H9 (cell line): ENCODE measurements at regions not wholly inside any gene's neighbourhood (a gene's known extent, or its start where the extent isn't known, plus 50 kb on each side); places are given as distances from the start of the nearest gene placed in this dataset.

ENCODE experiments used
- DNase-seq: peaks from one replicate; pipeline ENCODE4 v3.0.0-alpha.2; 2017
- H2AFZ ChIP-seq: one replicate; pipeline ENCODE4 v1.6.1; 2013; ENCODE audit warnings: mild to moderate bottlenecking, low read length, control low read depth, moderate library complexity
- H2AK5ac ChIP-seq: 2 replicates; pipeline ENCODE4 v1.6.1; 2013; ENCODE audit warnings: low read length, control low read depth, mixed read lengths; ENCODE audit not compliant: insufficient read length
- H2BK120ac ChIP-seq: one replicate; pipeline ENCODE4 v1.6.1; 2013; ENCODE audit warnings: low read depth, mild to moderate bottlenecking, low read length, control low read depth, inconsistent platforms; ENCODE audit not compliant: poor library complexity, severe bottlenecking
- H2BK12ac ChIP-seq: 2 replicates; pipeline ENCODE4 v1.6.1; 2013; ENCODE audit warnings: low read length, control low read depth, mixed read lengths, low read depth; ENCODE audit not compliant: insufficient read length
- H2BK15ac ChIP-seq: 2 replicates; pipeline ENCODE4 v1.6.1; 2013; ENCODE audit warnings: low read depth, low read length, control low read depth
- H2BK20ac ChIP-seq: one replicate; pipeline ENCODE4 v1.6.1; 2013; ENCODE audit warnings: low read depth, mild to moderate bottlenecking, low read length, control low read depth, inconsistent platforms; ENCODE audit not compliant: poor library complexity, severe bottlenecking
- H2BK5ac ChIP-seq: 2 replicates; pipeline ENCODE4 v1.6.1; 2013; ENCODE audit warnings: low read length, control low read depth, mixed read lengths; ENCODE audit not compliant: insufficient read length
- H3K14ac ChIP-seq: 2 replicates; pipeline ENCODE4 v1.6.1; 2013; ENCODE audit warnings: low read length, control low read depth; ENCODE audit not compliant: insufficient read depth
- H3K18ac ChIP-seq: 2 replicates; pipeline ENCODE4 v1.6.1; 2013; ENCODE audit warnings: low read depth, mild to moderate bottlenecking, mixed read lengths, low read length, control low read depth; ENCODE audit not compliant: insufficient read length
- H3K23ac ChIP-seq: 2 replicates; pipeline ENCODE4 v1.6.1; 2013; ENCODE audit warnings: low read length, control low read depth, mixed read lengths, low read depth; ENCODE audit not compliant: insufficient read length
- H3K23me2 ChIP-seq: 2 replicates; pipeline ENCODE4 v1.6.1; 2013; ENCODE audit warnings: low read depth, mild to moderate bottlenecking, mixed read lengths, low read length, control low read depth; ENCODE audit not compliant: insufficient read length, poor library complexity, severe bottlenecking
- H3K27ac ChIP-seq: 2 replicates; pipeline ENCODE4 v1.5.1; 2013; ENCODE audit warnings: low read length, control low read depth, mixed read lengths, low read depth; ENCODE audit not compliant: insufficient read length
- H3K27me3 ChIP-seq: 2 replicates; pipeline ENCODE4 v1.6.1; 2013; ENCODE audit warnings: low read length, control low read depth, inconsistent platforms; ENCODE audit not compliant: insufficient read depth
- H3K4ac ChIP-seq: 2 replicates; pipeline ENCODE4 v1.6.1; 2013; ENCODE audit warnings: low read depth, mild to moderate bottlenecking, control low read depth, inconsistent platforms, low read length, moderate library complexity
- H3K4me1 ChIP-seq: 2 replicates; pipeline ENCODE4 v1.6.1; 2013; ENCODE audit warnings: low read length, control low read depth, inconsistent platforms; ENCODE audit not compliant: insufficient read depth
- H3K4me2 ChIP-seq: 2 replicates; pipeline ENCODE4 v1.6.1; 2013; ENCODE audit warnings: low read length, control low read depth, mixed read lengths; ENCODE audit not compliant: insufficient read length, insufficient read depth
- H3K56ac ChIP-seq: 2 replicates; pipeline ENCODE4 v1.6.1; 2013; ENCODE audit warnings: low read depth, mild to moderate bottlenecking, mixed read lengths, low read length, control low read depth; ENCODE audit not compliant: insufficient read length
- H3K79me1 ChIP-seq: 2 replicates; pipeline ENCODE4 v1.6.1; 2013; ENCODE audit warnings: low read depth, mild to moderate bottlenecking, moderate library complexity, low read length, control low read depth, inconsistent platforms; ENCODE audit not compliant: insufficient read depth, poor library complexity, severe bottlenecking
- H3K79me2 ChIP-seq: 2 replicates; pipeline ENCODE4 v1.6.1; 2013; ENCODE audit warnings: low read length, control low read depth, inconsistent platforms; ENCODE audit not compliant: insufficient read depth
- H3K9ac ChIP-seq: 2 replicates; pipeline ENCODE4 v1.6.1; 2013; ENCODE audit warnings: low read length, control low read depth, mixed read lengths; ENCODE audit not compliant: insufficient read length; ENCODE audit errors: extremely low read depth
- H3K9me3 ChIP-seq: one replicate; pipeline ENCODE4 v1.6.1; 2013; ENCODE audit warnings: low read depth, low read length, inconsistent platforms; ENCODE audit not compliant: control insufficient read depth
- H3T11ph ChIP-seq: one replicate; pipeline ENCODE4 v1.6.1; 2013; ENCODE audit warnings: mild to moderate bottlenecking, low read length, control low read depth, inconsistent platforms
- H4K20me1 ChIP-seq: one replicate; pipeline ENCODE4 v1.6.1; 2013; ENCODE audit not compliant: control insufficient read depth, insufficient read length, insufficient read depth
- H4K5ac ChIP-seq: 2 replicates; pipeline ENCODE4 v1.6.1; 2013; ENCODE audit warnings: low read depth, mild to moderate bottlenecking, mixed read lengths, low read length, control low read depth; ENCODE audit not compliant: insufficient read length
- H4K8ac ChIP-seq: replicated peaks from 2 replicates; pipeline ENCODE4 v1.6.1; 2013; ENCODE audit warnings: low read length, control low read depth, mixed read lengths, low read depth; ENCODE audit not compliant: insufficient read length
- H4K91ac ChIP-seq: 2 replicates; pipeline ENCODE4 v1.6.1; 2013; ENCODE audit warnings: low read depth, mild to moderate bottlenecking, moderate library complexity, mixed read lengths, low read length, control low read depth; ENCODE audit not compliant: insufficient read length
- H3K27ac Mint-ChIP-seq, 3 experiments: 2 replicates in 2 of 3; 3 replicates in 1 of 3; pipeline ENCODE4 v1.8.0; 2020 to 2021; ENCODE audit warnings: mixed read lengths in 3 of 3, mild to moderate bottlenecking in 1 of 3, moderate library complexity in 1 of 3
- H3K27me3 Mint-ChIP-seq: 2 replicates; pipeline ENCODE4 v1.8.0; 2021; ENCODE audit warnings: low read depth, mild to moderate bottlenecking, moderate library complexity, mixed read lengths
- H3K36me3 Mint-ChIP-seq, 3 experiments: 2 replicates in 2 of 3; 3 replicates in 1 of 3; pipeline ENCODE4 v1.8.0; 2020 to 2021; ENCODE audit warnings: low read depth in 3 of 3, mixed read lengths in 3 of 3; ENCODE audit not compliant: insufficient read depth in 1 of 3
- H3K4me1 Mint-ChIP-seq, 2 experiments: 2 replicates each; pipeline ENCODE4 v1.8.0; 2020; ENCODE audit warnings: mixed read lengths in 2 of 2
- H3K4me3 Mint-ChIP-seq, 2 experiments: 2 replicates in 1 of 2; 3 replicates in 1 of 2; pipeline ENCODE4 v1.8.0; 2020 to 2021; ENCODE audit warnings: mild to moderate bottlenecking in 2 of 2, mixed read lengths in 2 of 2, moderate library complexity in 1 of 2
- H3K9me3 Mint-ChIP-seq, 2 experiments: 2 replicates in 1 of 2; 3 replicates in 1 of 2; pipeline ENCODE4 v1.8.0; 2020; ENCODE audit warnings: mild to moderate bottlenecking in 2 of 2, mixed read lengths in 2 of 2, moderate library complexity in 1 of 2
- CTCF ChIP-seq: fragments of 200-600 bp; sonication (generic); conservative IDR thresholded peaks from 3 replicates; pipeline ENCODE4 v1.8.0; 2021; ENCODE audit warnings: antibody characterized with exemption, mild to moderate bottlenecking
- WGBS: extraction: QIAGEN DNeasy Blood & Tissue Kit; methylation state at CpG from one replicate; pipeline ENCODE4 v1.1.7; 2013; ENCODE audit warnings: missing lambda C conversion rate, low lambda C conversion rate, mixed read lengths; ENCODE audit not compliant: insufficient read length; ENCODE audit errors: extremely low coverage; 5-methylcytosine and 5-hydroxymethylcytosine counted together

- H3K27me3 Mint-ChIP-seq: peaks cover 33% of the 10 kb centered on the region
- no peak overlapping the region for H3K27ac Mint-ChIP-seq
- no peaks in the 10 kb centered on the region for H3K23me2 ChIP-seq
- no peaks in the 10 kb centered on the region for H3K9me3 Mint-ChIP-seq
- no peak overlapping the region for H3T11ph ChIP-seq
- WGBS: no CpG with 5 or more reads among the region's 3 CpGs
- no peak overlapping the region for H3K18ac ChIP-seq
- H4K8ac ChIP-seq: no peak overlapping the region
- no peak overlapping the region for H3K27ac ChIP-seq
- no peaks in the 10 kb centered on the region for H3K79me2 ChIP-seq
- H3K4ac ChIP-seq: no peak overlapping the region
- no peak overlapping the region for H3K9ac ChIP-seq
- H2AFZ ChIP-seq: no peak overlapping the region
- no peak for DNase-seq
- H3K9me3 ChIP-seq: no peaks in the 10 kb centered on the region
- no peak overlapping the region for H2BK20ac ChIP-seq
- no peak overlapping the region for H3K56ac ChIP-seq
- H3K4me1 Mint-ChIP-seq: peaks cover 4 to 6% of the 10 kb centered on the region in 2 experiments
- H3K36me3 Mint-ChIP-seq: no peaks in the 10 kb centered on the region
- H3K23ac ChIP-seq: no peak overlapping the region
- no peak overlapping the region for H2BK12ac ChIP-seq
- no peaks in the 10 kb centered on the region for H3K4me1 ChIP-seq
- no peak overlapping the region for H2BK15ac ChIP-seq
- no peak overlapping the region for H2BK5ac ChIP-seq
- H2BK120ac ChIP-seq: no peak overlapping the region
- no peak for TF ChIP-seq CTCF
- no peaks in the 10 kb centered on the region for H3K79me1 ChIP-seq
- H4K91ac ChIP-seq: no peak overlapping the region
- H3K4me2 ChIP-seq: no peak overlapping the region
- H3K27me3 ChIP-seq: no peaks in the 10 kb centered on the region
- H3K4me3 Mint-ChIP-seq: no peak overlapping the region
- H2AK5ac ChIP-seq: no peak overlapping the region
- H3K14ac ChIP-seq: no peak overlapping the region
- H4K20me1 ChIP-seq: no peaks in the 10 kb centered on the region
- no peak overlapping the region for H4K5ac ChIP-seq
Observed at GRCh38 chr9:113775749-113776148, 100.4 kb upstream of the ZNF618 start.
